ENCODE measurements at regions not wholly inside any gene's neighbourhood (a gene's known extent, or its start where the extent isn't known, plus 50 kb on each side); places are given as distances from the start of the nearest gene placed in this dataset.
A peak's percentile ranks its signal among the peaks of the same experiment; 100 is the strongest.

- Histone ChIP-seq H4K5ac (ENCODE audit: low read length) (no peak overlapping the region), H3K4me2 (ENCODE audit: low read length) (no peak overlapping the region), H2BK15ac (replicated peaks; ENCODE audit: low read depth) (no peak overlapping the region), H3K79me2 (ENCODE audit: control insufficient read depth, insufficient read depth, low read length) (no peaks in the 10 kb centered on the region), H3K27me3 (ENCODE audit: insufficient read depth, low read length, poor library complexity) (no peaks in the 10 kb centered on the region), H3K4ac (ENCODE audit: low read depth, low read length) (no peak overlapping the region), H3K18ac (ENCODE audit: low read length) (no peak overlapping the region), H3K23ac (ENCODE audit: low read length) (no peak overlapping the region), H2AK5ac (ENCODE audit: low read length) (no peak overlapping the region), H2BK120ac (ENCODE audit: low read depth, low read length) (no peak overlapping the region), H3K9ac (ENCODE audit: low read length) (no peak overlapping the region), H3K4me1 (ENCODE audit: control insufficient read depth, low read depth, low read length) (no peaks in the 10 kb centered on the region), H4K8ac (ENCODE audit: low read depth, low read length) (no peak overlapping the region), H3K79me1 (ENCODE audit: low read length) (no peaks in the 10 kb centered on the region), H3K27ac (ENCODE audit: low read depth, low read length) (no peak overlapping the region), H3K4me3 (ENCODE audit: low read length) (no peak overlapping the region), H2BK5ac (ENCODE audit: low read length) (no peak overlapping the region), H3K36me3 (ENCODE audit: control insufficient read depth, insufficient read depth, low read length) (no peaks in the 10 kb centered on the region), H3K56ac (ENCODE audit: low read length) (no peak overlapping the region)
- no CpG with 5 or more reads among the region's 4 CpGs for WGBS (ENCODE audit: extremely low coverage, insufficient coverage, low lambda C conversion rate)
- DNase-seq, result no peak
These were observed 263.9 kb upstream of the UBE2E3 start for GRCh38 chr2:180716186-180717180.

DNA sequence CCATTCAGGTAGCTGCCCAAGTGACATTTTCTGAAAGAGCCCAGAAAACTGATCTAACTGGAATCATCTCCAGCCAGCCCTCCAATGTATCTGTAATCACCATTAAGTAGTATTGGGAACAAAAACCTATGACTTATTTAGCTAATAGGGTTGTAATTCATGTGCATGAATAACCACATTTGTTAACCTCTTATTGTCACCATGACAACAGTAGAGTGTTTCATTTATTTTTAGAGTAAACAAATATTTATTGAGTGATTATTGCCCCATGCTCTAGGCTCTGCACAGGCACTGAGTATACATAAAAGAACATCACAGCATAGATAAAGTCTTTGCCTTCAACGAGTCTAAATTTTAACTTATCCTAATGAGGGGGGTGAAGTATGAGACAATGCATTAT, 265.4 kb upstream of the UBE2E3 start:
- H3K36me3 ChIP-seq (ENCODE audit: control insufficient read depth, insufficient read depth, low read length), result no peaks in the 10 kb centered on the region

GRCh38 chr2:180709392-180710145, 270.8 kb upstream of the UBE2E3 start:
- no peak overlapping the region for H3K56ac ChIP-seq (ENCODE audit: low read length)
- no peaks in the 10 kb centered on the region for H3K27me3 ChIP-seq (ENCODE audit: insufficient read depth, low read length, poor library complexity)
- no peaks in the 10 kb centered on the region for H3K79me2 ChIP-seq (ENCODE audit: control insufficient read depth, insufficient read depth, low read length)
- no peak for DNase-seq
- no CpG with 5 or more reads among the region's 5 CpGs for WGBS (ENCODE audit: extremely low coverage, insufficient coverage, low lambda C conversion rate)
- H4K8ac ChIP-seq (ENCODE audit: low read depth, low read length), result no peak overlapping the region
- no peak overlapping the region for H3K4ac ChIP-seq (ENCODE audit: low read depth, low read length)
- no peak overlapping the region for H2BK120ac ChIP-seq (ENCODE audit: low read depth, low read length)
- no peaks in the 10 kb centered on the region for H3K36me3 ChIP-seq (ENCODE audit: control insufficient read depth, insufficient read depth, low read length)
- no peaks in the 10 kb centered on the region for H3K4me1 ChIP-seq (ENCODE audit: control insufficient read depth, low read depth, low read length)
- H3K79me1 ChIP-seq (ENCODE audit: low read length), result no peaks in the 10 kb centered on the region
- H2BK15ac ChIP-seq (replicated peaks; ENCODE audit: low read depth), result no peak overlapping the region
- H3K27ac ChIP-seq (ENCODE audit: low read depth, low read length), result no peak overlapping the region
- no peak overlapping the region for H2AK5ac ChIP-seq (ENCODE audit: low read length)
- no peak overlapping the region for H3K23ac ChIP-seq (ENCODE audit: low read length)
- no peak overlapping the region for H2BK5ac ChIP-seq (ENCODE audit: low read length)
- no peak overlapping the region for H3K4me2 ChIP-seq (ENCODE audit: low read length)
- H3K18ac ChIP-seq (ENCODE audit: low read length), result no peak overlapping the region
- no peak overlapping the region for H3K9ac ChIP-seq (ENCODE audit: low read length)
- no peak overlapping the region for H4K5ac ChIP-seq (ENCODE audit: low read length)
- no peak overlapping the region for H3K4me3 ChIP-seq (ENCODE audit: low read length)

More for the DNA sequence above, 265.4 kb upstream of the UBE2E3 start:
- no peak overlapping the region for H2BK15ac ChIP-seq (replicated peaks; ENCODE audit: low read depth)
- no peak overlapping the region for H2AK5ac ChIP-seq (ENCODE audit: low read length)
- H3K4me2 ChIP-seq (ENCODE audit: low read length), result no peak overlapping the region
- H3K56ac ChIP-seq (ENCODE audit: low read length), result no peak overlapping the region
- H3K27me3 ChIP-seq (ENCODE audit: insufficient read depth, low read length, poor library complexity), result no peaks in the 10 kb centered on the region
- no peak overlapping the region for H3K4me3 ChIP-seq (ENCODE audit: low read length)
- no peak overlapping the region for H3K9ac ChIP-seq (ENCODE audit: low read length)
- no peaks in the 10 kb centered on the region for H3K4me1 ChIP-seq (ENCODE audit: control insufficient read depth, low read depth, low read length)
- H3K79me2 ChIP-seq (ENCODE audit: control insufficient read depth, insufficient read depth, low read length), result no peaks in the 10 kb centered on the region
- no peak overlapping the region for H2BK5ac ChIP-seq (ENCODE audit: low read length)
- no peaks in the 10 kb centered on the region for H3K79me1 ChIP-seq (ENCODE audit: low read length)
- WGBS (ENCODE audit: extremely low coverage, insufficient coverage, low lambda C conversion rate), result no CpG with 5 or more reads among the region's 1 CpG
- no peak overlapping the region for H3K18ac ChIP-seq (ENCODE audit: low read length)
- H3K4ac ChIP-seq (ENCODE audit: low read depth, low read length), result no peak overlapping the region
- DNase-seq, result no peak
- H4K8ac ChIP-seq (ENCODE audit: low read depth, low read length), result no peak overlapping the region
- no peak overlapping the region for H2BK120ac ChIP-seq (ENCODE audit: low read depth, low read length)
- H3K23ac ChIP-seq (ENCODE audit: low read length), result no peak overlapping the region
- H4K5ac ChIP-seq (ENCODE audit: low read length), result no peak overlapping the region
- H3K27ac ChIP-seq (ENCODE audit: low read depth, low read length), result no peak overlapping the region

DNA sequence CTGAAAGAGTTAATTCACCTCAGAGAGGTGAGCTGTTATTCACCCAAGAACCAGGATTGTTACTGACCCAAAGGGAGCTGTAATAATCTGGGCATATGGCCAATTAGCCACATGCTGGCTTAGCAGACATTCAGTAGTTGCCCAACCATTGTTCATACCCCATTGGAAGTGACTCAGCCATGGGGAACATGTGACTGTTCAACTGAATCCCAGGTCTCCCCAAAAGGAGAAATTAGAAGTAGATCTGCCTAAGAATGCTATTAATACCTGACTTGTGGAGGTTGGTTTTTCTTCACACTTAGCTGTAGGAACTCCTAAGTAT, 272.6 kb upstream of the UBE2E3 start:
- Histone ChIP-seq H2BK5ac (ENCODE audit: low read length) (no peak overlapping the region), H4K8ac (ENCODE audit: low read depth, low read length) (no peak overlapping the region), H3K23ac (ENCODE audit: low read length) (no peak overlapping the region), H3K4me3 (ENCODE audit: low read length) (no peak overlapping the region), H3K9ac (ENCODE audit: low read length) (no peak overlapping the region), H2AK5ac (ENCODE audit: low read length) (no peak overlapping the region), H3K27me3 (ENCODE audit: insufficient read depth, low read length, poor library complexity) (no peaks in the 10 kb centered on the region), H3K18ac (ENCODE audit: low read length) (no peak overlapping the region), H3K79me2 (ENCODE audit: control insufficient read depth, insufficient read depth, low read length) (no peaks in the 10 kb centered on the region), H3K36me3 (ENCODE audit: control insufficient read depth, insufficient read depth, low read length) (no peaks in the 10 kb centered on the region), H4K5ac (ENCODE audit: low read length) (no peak overlapping the region), H3K27ac (ENCODE audit: low read depth, low read length) (no peak overlapping the region), H2BK15ac (replicated peaks; ENCODE audit: low read depth) (no peak overlapping the region), H3K4ac (ENCODE audit: low read depth, low read length) (no peak overlapping the region), H3K4me2 (ENCODE audit: low read length) (no peak overlapping the region), H3K79me1 (ENCODE audit: low read length) (no peaks in the 10 kb centered on the region), H3K56ac (ENCODE audit: low read length) (no peak overlapping the region), H3K4me1 (ENCODE audit: control insufficient read depth, low read depth, low read length) (no peaks in the 10 kb centered on the region), H2BK120ac (ENCODE audit: low read depth, low read length) (no peak overlapping the region)
- peak; percentile 8 for DNase-seq

- H2BK15ac ChIP-seq (replicated peaks; ENCODE audit: low read depth), result no peak overlapping the region
- no peaks in the 10 kb centered on the region for H3K27me3 ChIP-seq (ENCODE audit: insufficient read depth, low read length, poor library complexity)
- H2BK120ac ChIP-seq (ENCODE audit: low read depth, low read length), result no peak overlapping the region
- no peak overlapping the region for H3K27ac ChIP-seq (ENCODE audit: low read depth, low read length)
- no peaks in the 10 kb centered on the region for H3K36me3 ChIP-seq (ENCODE audit: control insufficient read depth, insufficient read depth, low read length)
- H2AK5ac ChIP-seq (ENCODE audit: low read length), result no peak overlapping the region
- H3K23ac ChIP-seq (ENCODE audit: low read length), result no peak overlapping the region
- no peaks in the 10 kb centered on the region for H3K79me2 ChIP-seq (ENCODE audit: control insufficient read depth, insufficient read depth, low read length)
- DNase-seq, result no peak
- H4K8ac ChIP-seq (ENCODE audit: low read depth, low read length), result no peak overlapping the region
- no peak overlapping the region for H3K56ac ChIP-seq (ENCODE audit: low read length)
- H3K18ac ChIP-seq (ENCODE audit: low read length), result no peak overlapping the region
- H3K79me1 ChIP-seq (ENCODE audit: low read length), result no peaks in the 10 kb centered on the region
- H3K4me2 ChIP-seq (ENCODE audit: low read length), result no peak overlapping the region
- H3K4ac ChIP-seq (ENCODE audit: low read depth, low read length), result no peak overlapping the region
- no peak overlapping the region for H3K9ac ChIP-seq (ENCODE audit: low read length)
- H3K4me3 ChIP-seq (ENCODE audit: low read length), result no peak overlapping the region
- WGBS (ENCODE audit: extremely low coverage, insufficient coverage, low lambda C conversion rate), result no CpG with 5 or more reads among the region's 3 CpGs
- H4K5ac ChIP-seq (ENCODE audit: low read length), result no peak overlapping the region
- H2BK5ac ChIP-seq (ENCODE audit: low read length), result no peak overlapping the region
- no peaks in the 10 kb centered on the region for H3K4me1 ChIP-seq (ENCODE audit: control insufficient read depth, low read depth, low read length)
These were observed 273.1 kb upstream of the UBE2E3 start for GRCh38 chr2:180707175-180707883.

Measured in mesendoderm (in vitro differentiated cells).